HL-60/S4 (cell line): ENCODE measurements at regions not wholly inside any gene's neighbourhood (a gene's known extent, or its start where the extent isn't known, plus 50 kb on each side); places are given as distances from the start of the nearest gene placed in this dataset.

Experiments
- in situ Hi-C: fragments of 300-500 bp; cut with MboI; formaldehyde crosslinking; loops from 2 replicates; pipeline ENCODE4 v1.14.3; 2022; ENCODE audit warnings: low sequenced_read_pairs

GRCh38 chr10:4102802-4103344, 317.9 kb upstream of the KLF6 start:
- in situ Hi-C loops: no loop called here

GRCh38 chr10:4101918-4102654, 317.1 kb upstream of the KLF6 start:
- in situ Hi-C loops: no loop called here

GRCh38 chr10:4100380-4100779, 315.4 kb upstream of the KLF6 start:
- in situ Hi-C loops: no loop called here

- in situ Hi-C loops: no loop called here
Measured at GRCh38 chr10:4099202-4099601, 314.2 kb upstream of the KLF6 start.

GRCh38 chr10:4095166-4095917, 310.3 kb upstream of the KLF6 start:
- in situ Hi-C loops: no loop called here

GRCh38 chr10:4094751-4095150, 309.7 kb upstream of the KLF6 start:
- in situ Hi-C loops: no loop called here

GRCh38 chr10:4093438-4093837, 308.4 kb upstream of the KLF6 start:
- in situ Hi-C loops: no loop called here

- in situ Hi-C loops: no loop called here
Measured at GRCh38 chr10:4088354-4089066, 303.5 kb upstream of the KLF6 start.

- in situ Hi-C loops: no loop called here
Measured at GRCh38 chr10:4086131-4086898, 301.3 kb upstream of the KLF6 start.

GRCh38 chr10:4083509-4084003, 298.5 kb upstream of the KLF6 start:
- in situ Hi-C loops: no loop called here

- in situ Hi-C loops: no loop called here
Measured at GRCh38 chr10:4082861-4083260, 297.9 kb upstream of the KLF6 start.

- in situ Hi-C loops: no loop called here
Measured at GRCh38 chr10:4081685-4082111, 296.7 kb upstream of the KLF6 start.

- in situ Hi-C loops: no loop called here
Measured at GRCh38 chr10:4080225-4080805, 295.3 kb upstream of the KLF6 start.

- in situ Hi-C loops: no loop called here
Measured at GRCh38 chr10:4079803-4080202, 294.8 kb upstream of the KLF6 start.

GRCh38 chr10:4077804-4078203, 292.8 kb upstream of the KLF6 start:
- in situ Hi-C loops: no loop called here

GRCh38 chr10:4076983-4077382, 292.0 kb upstream of the KLF6 start:
- in situ Hi-C loops: no loop called here

- in situ Hi-C loops: no loop called here
Measured at GRCh38 chr10:4075443-4075842, 290.4 kb upstream of the KLF6 start.

- in situ Hi-C loops: no loop called here
Measured at GRCh38 chr10:4074545-4075407, 289.8 kb upstream of the KLF6 start.

- in situ Hi-C loops: no loop called here
Measured at GRCh38 chr10:4073912-4074311, 288.9 kb upstream of the KLF6 start.
